MM.1S (cell line): ENCODE measurements at regions not wholly inside any gene's neighbourhood (a gene's known extent, or its start where the extent isn't known, plus 50 kb on each side); places are given as distances from the start of the nearest gene placed in this dataset.

Experiments
- EZH2 ChIP-seq: fragments of 300-600 bp; sonication (generic); optimal IDR thresholded peaks from 2 replicates; pipeline ENCODE3; 2017; ENCODE audit warnings: low read depth, mild to moderate bottlenecking, antibody characterized with exemption, low read length, mixed read lengths
- EZH2phosphoT487 ChIP-seq: fragments of 300-600 bp; sonication (generic); IDR thresholded peaks from 2 replicates; pipeline ENCODE4 v1.6.1; 2018; ENCODE audit warnings: antibody characterized with exemption, low read length
- TF ChIP-seq, protein P1 (sequence below): fragments of 300-600 bp; sonication (generic); IDR thresholded peaks from 2 replicates; pipeline ENCODE4 v1.5.1; 2016; ENCODE audit warnings: antibody characterized with exemption, low read length, mixed read lengths

DNA sequence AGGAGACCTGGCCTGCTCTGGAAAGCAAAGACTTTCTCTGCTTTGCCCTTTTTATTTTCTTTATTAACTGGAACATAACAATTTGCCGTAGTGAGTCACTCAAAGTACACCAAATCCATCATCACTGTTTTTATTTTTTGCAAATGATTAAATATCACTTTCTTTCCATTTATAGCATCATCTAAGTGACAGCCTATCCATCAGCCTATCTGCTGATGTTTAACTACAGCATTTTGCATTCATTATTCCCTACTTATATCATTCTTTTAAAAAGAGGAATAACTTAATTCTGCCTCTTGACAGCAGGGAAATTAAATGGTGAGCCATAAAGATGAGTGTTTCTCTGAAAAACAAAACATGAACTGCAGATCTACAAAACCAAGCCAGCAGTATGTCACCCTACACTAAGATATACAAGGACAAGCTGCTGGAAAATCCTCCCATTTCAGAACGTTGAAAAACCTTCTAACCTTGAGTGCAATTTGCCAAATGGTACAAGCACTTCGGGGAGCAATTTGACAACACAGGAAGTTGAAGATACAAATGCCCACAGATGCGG lies 821.3 kb upstream of the TMEM132C start:
- TF ChIP-seq, protein P1, sequence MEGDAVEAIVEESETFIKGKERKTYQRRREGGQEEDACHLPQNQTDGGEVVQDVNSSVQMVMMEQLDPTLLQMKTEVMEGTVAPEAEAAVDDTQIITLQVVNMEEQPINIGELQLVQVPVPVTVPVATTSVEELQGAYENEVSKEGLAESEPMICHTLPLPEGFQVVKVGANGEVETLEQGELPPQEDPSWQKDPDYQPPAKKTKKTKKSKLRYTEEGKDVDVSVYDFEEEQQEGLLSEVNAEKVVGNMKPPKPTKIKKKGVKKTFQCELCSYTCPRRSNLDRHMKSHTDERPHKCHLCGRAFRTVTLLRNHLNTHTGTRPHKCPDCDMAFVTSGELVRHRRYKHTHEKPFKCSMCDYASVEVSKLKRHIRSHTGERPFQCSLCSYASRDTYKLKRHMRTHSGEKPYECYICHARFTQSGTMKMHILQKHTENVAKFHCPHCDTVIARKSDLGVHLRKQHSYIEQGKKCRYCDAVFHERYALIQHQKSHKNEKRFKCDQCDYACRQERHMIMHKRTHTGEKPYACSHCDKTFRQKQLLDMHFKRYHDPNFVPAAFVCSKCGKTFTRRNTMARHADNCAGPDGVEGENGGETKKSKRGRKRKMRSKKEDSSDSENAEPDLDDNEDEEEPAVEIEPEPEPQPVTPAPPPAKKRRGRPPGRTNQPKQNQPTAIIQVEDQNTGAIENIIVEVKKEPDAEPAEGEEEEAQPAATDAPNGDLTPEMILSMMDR: no peak
- TF ChIP-seq EZH2 (no peak), EZH2phosphoT487 (no peak)
